Thoracic aorta (tissue), 2 donors: ENCODE measurements at regions not wholly inside any gene's neighbourhood (a gene's known extent, or its start where the extent isn't known, plus 50 kb on each side); places are given as distances from the start of the nearest gene placed in this dataset.
"Not testable (repeated sequence)": the region's sequence is repeated elsewhere in the genome, so short reads cannot be mapped to it uniquely, and the experiment has no call there.

ENCODE experiments used
- ATAC-seq: fragments of 150-250 bp; one replicate; pipeline ENCODE4 v1.8.0; 2017; ENCODE audit warnings: low read depth; ENCODE audit not compliant: insufficient number of reproducible peaks, low FRiP score
- DNase-seq: peaks from one replicate; pipeline ENCODE4 v3.0.0-alpha.2; 2020; ENCODE audit warnings: low spot score
- H3K27ac ChIP-seq, 2 donors: fragments of 200-600 bp; sonication (generic); 1 replicate in 1 of 2; 2 replicates in 1 of 2; pipeline ENCODE4 v1.5.1; 2016; ENCODE audit warnings: mild to moderate bottlenecking in 2 of 2, moderate library complexity in 2 of 2
- H3K27me3 ChIP-seq: fragments of 200-600 bp; sonication (generic); replicated peaks from 2 replicates; pipeline ENCODE4 v1.6.0; 2016; ENCODE audit warnings: mild to moderate bottlenecking; ENCODE audit not compliant: insufficient read depth
- H3K36me3 ChIP-seq: fragments of 200-600 bp; sonication (generic); one replicate; pipeline ENCODE4 v1.5.1; 2016
- H3K4me1 ChIP-seq, 2 donors: fragments of 200-600 bp; sonication (generic); 1 replicate in 1 of 2; 2 replicates in 1 of 2; pipeline versions ENCODE4 v1.5.1 to v1.6.0; 2016; ENCODE audit warnings: low read depth in 2 of 2, mild to moderate bottlenecking in 1 of 2; ENCODE audit not compliant: control insufficient read depth in 1 of 2
- H3K4me3 ChIP-seq: fragments of 200-600 bp; sonication (generic); 2 replicates; pipeline ENCODE4 v1.5.1; 2016; ENCODE audit warnings: mild to moderate bottlenecking
- H3K9me3 ChIP-seq: fragments of 200-600 bp; sonication (generic); 2 replicates; pipeline ENCODE4 v1.5.1; 2016
- TF ChIP-seq, protein P1 (sequence below): fragments of 200-600 bp; sonication (generic); IDR thresholded peaks from one replicate; pipeline ENCODE4 v1.5.1; 2019; ENCODE audit warnings: antibody characterized with exemption

- Histone ChIP-seq H3K27ac (no peak overlapping the region), H3K9me3 (no peaks in the 10 kb centered on the region), H3K27me3 (no peaks in the 10 kb centered on the region), H3K36me3 (no peaks in the 10 kb centered on the region), H3K4me1 (no peaks in the 10 kb centered on the region), H3K4me3 (no peak overlapping the region)
- TF ChIP-seq, protein P1, sequence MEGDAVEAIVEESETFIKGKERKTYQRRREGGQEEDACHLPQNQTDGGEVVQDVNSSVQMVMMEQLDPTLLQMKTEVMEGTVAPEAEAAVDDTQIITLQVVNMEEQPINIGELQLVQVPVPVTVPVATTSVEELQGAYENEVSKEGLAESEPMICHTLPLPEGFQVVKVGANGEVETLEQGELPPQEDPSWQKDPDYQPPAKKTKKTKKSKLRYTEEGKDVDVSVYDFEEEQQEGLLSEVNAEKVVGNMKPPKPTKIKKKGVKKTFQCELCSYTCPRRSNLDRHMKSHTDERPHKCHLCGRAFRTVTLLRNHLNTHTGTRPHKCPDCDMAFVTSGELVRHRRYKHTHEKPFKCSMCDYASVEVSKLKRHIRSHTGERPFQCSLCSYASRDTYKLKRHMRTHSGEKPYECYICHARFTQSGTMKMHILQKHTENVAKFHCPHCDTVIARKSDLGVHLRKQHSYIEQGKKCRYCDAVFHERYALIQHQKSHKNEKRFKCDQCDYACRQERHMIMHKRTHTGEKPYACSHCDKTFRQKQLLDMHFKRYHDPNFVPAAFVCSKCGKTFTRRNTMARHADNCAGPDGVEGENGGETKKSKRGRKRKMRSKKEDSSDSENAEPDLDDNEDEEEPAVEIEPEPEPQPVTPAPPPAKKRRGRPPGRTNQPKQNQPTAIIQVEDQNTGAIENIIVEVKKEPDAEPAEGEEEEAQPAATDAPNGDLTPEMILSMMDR, result no peak
- DNase-seq (no peak), ATAC-seq (no peak)
Observed at GRCh38 chr1:244330318-244330625, 121.4 kb downstream of the ADSS2 start.

DNA sequence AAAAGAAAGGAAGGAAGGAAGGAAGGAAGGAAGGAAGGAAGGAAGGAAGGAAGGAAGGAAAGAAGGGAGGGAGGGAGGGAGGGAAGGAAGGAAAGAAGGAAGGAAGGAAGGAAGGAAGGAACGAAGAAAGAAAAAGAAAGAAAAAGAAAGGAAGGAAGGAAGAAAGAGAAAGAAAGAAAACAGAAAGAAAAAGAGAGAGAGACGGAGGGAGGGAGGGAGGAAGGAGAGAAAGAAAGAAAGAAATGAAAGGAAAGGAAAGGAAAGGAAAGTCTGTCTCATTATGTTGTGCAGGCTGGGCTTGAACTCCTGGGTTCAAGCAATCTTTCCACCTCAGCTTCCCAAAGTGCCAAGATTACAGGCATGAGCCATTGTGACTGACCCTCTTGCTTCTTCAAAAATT lies 118.9 kb downstream of the ADSS2 start:
- not testable (repeated sequence) for H3K4me3 ChIP-seq

GRCh38 chr1:244334315-244334714 lies 117.4 kb downstream of the ADSS2 start:
- ATAC-seq, H3K36me3 ChIP-seq, H3K4me3 ChIP-seq, H3K27ac ChIP-seq, H3K4me1 ChIP-seq, DNase-seq, H3K27me3 ChIP-seq, H3K9me3 ChIP-seq: not testable (repeated sequence)

More for the DNA sequence above, 118.9 kb downstream of the ADSS2 start:
- not testable (repeated sequence) for H3K36me3 ChIP-seq, ATAC-seq, H3K27ac ChIP-seq, H3K4me1 ChIP-seq, DNase-seq, H3K27me3 ChIP-seq, H3K9me3 ChIP-seq

DNA sequence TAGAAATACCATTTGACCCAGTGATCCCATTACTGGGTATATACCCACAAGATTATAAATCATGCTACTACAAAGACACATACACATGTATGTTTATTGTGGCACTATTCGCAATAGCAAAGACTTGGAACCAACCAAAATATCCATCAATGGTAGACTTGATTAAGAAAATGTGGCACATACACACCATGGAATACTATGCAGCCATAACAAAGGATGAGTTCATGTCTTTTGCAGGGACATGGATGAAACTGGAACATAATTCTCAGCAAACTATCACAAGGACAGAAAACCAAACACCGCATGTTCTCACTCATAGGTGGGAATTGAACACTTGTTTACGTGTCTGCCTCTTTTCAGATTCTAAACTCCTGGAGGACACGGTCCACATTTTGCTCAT lies 116.9 kb downstream of the ADSS2 start:
- DNase-seq, ATAC-seq: not testable (repeated sequence)

GRCh38 chr1:244335456-244335855 lies 116.3 kb downstream of the ADSS2 start:
- Histone ChIP-seq H3K4me3 (no peak overlapping the region), H3K4me1 (no peaks in the 10 kb centered on the region), H3K9me3 (no peaks in the 10 kb centered on the region), H3K36me3 (no peaks in the 10 kb centered on the region), H3K27me3 (no peaks in the 10 kb centered on the region), H3K27ac (no peak overlapping the region)
- TF ChIP-seq, protein P1, result no peak
- ATAC-seq, result no peak
- no peak for DNase-seq

More for the DNA sequence above, 116.9 kb downstream of the ADSS2 start:
- not testable (repeated sequence) for H3K4me3 ChIP-seq, H3K27ac ChIP-seq, H3K36me3 ChIP-seq, H3K4me1 ChIP-seq, H3K27me3 ChIP-seq, H3K9me3 ChIP-seq

- TF ChIP-seq, protein P1, result no peak
- Histone ChIP-seq H3K9me3 (no peaks in the 10 kb centered on the region), H3K36me3 (no peaks in the 10 kb centered on the region), H3K4me3 (no peak overlapping the region), H3K27me3 (no peaks in the 10 kb centered on the region), H3K4me1 (no peaks in the 10 kb centered on the region), H3K27ac (no peak overlapping the region)
- no peak for ATAC-seq
- DNase-seq, result no peak
Observed at GRCh38 chr1:244336232-244336899, 115.3 kb downstream of the ADSS2 start.

DNA sequence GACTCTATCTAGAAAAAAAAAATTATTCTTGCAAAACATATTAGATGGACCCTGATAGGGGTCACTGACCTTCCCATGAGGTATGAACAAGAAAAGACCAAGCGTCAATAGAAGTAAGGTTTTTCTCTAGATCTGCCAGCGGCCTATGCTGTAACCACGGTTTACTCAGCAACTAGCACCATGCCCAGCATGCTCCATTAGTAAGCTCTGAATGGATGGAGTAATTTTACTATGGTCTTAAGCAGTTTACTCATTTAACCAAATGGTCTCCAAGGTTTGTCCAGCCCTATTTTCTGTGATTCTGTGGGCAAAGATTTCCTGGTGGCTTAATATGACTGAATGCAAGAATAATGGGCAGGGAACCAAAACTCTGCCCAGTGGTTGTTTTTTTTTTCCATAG lies 113.9 kb downstream of the ADSS2 start:
- no peaks in the 10 kb centered on the region for H3K36me3 ChIP-seq
- DNase-seq, result no peak
- H3K4me3 ChIP-seq, result no peak overlapping the region
- TF ChIP-seq, protein P1, result no peak
- no peak overlapping the region for H3K27ac ChIP-seq
- H3K4me1 ChIP-seq, result no peaks in the 10 kb centered on the region
- no peaks in the 10 kb centered on the region for H3K9me3 ChIP-seq
- no peak for ATAC-seq
- no peaks in the 10 kb centered on the region for H3K27me3 ChIP-seq
